ENCODE measurements at regions not wholly inside any gene's neighbourhood (a gene's known extent, or its start where the extent isn't known, plus 50 kb on each side); places are given as distances from the start of the nearest gene placed in this dataset.
"Not testable (repeated sequence)": the region's sequence is repeated elsewhere in the genome, so short reads cannot be mapped to it uniquely, and the experiment has no call there.

DNA sequence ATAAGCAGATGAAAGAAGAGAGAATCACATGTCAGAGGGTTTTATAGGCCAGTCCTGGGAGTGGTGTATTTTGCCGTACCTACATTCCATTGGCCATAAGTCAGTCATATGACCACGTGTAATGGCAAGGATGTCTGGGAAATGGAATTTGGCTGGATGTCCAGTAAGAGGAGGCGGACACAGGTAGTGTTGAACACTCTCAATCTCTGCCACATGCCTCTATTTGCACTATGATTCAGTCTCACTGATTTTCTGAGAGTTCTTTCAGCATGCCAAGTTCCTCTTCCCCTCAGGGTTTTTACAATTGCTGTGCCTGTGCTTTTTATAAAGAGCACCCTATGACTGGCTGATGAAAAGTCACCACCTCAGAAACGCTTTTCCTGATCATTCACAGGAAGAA, 164.2 kb upstream of the GPR101 start:
- DNase-seq (ENCODE audit: low read depth), result no peak

DNA sequence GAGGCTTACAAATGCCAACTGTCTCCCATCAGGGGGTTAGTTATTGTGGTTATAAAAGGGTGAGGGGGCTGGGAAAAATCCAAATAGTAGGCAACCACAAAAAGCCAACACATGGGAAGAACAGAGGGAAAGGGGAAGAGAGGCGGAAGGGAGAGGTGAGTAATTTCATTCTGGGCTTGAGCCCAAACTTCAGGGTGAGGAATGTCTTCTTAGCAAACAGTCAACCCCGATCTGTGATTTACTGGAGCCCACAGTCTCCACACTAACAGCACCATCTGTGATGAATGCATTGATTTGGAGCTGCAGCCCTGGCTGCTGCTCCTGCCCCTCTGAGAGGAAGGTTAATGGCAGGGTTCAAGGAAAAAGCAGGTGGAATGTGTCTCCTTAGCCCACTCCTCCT, 162.2 kb upstream of the GPR101 start:
- peak; percentile 3 for DNase-seq (ENCODE audit: low read depth)

DNA sequence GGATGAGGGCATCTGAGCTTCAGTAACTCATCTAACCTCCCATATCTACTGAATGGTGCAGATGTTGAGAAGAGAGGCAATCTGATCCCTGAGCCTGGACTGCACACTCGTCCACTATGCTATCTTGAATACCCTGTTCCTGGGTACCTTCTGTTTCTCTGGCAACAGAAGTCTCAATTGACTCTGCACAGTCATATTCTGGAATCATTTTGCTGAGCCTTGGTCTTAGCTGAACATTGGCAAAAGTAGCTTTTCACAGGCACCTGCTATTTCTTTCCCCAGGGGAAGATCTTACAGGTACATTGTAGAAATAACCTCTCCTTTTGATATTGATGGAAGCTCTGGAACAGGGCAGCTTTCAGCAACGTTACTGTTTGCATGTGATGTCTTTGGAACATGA, 161.5 kb upstream of the GPR101 start:
- no peak for DNase-seq (ENCODE audit: low read depth)

DNA sequence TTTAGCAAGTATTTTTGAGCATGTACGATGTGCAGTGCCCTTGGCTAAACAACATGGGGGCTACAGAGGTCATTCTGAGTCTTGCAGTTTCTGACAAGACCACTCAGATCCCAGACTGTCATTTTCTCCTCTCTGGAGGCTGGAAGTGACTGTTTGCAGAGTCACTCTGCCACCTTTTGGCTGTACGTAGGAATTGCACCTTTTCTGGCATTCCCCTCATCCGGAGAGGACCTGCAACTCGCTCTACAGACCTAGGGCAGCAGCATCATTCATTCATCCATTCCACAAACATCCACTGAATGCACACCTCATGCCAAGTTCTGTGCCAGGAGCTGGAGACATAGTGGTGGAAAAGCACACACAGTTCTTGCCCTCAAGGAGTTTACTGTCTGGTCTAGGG, 160.4 kb upstream of the GPR101 start:
- peak; percentile 1 for DNase-seq (ENCODE audit: low read depth)

DNA sequence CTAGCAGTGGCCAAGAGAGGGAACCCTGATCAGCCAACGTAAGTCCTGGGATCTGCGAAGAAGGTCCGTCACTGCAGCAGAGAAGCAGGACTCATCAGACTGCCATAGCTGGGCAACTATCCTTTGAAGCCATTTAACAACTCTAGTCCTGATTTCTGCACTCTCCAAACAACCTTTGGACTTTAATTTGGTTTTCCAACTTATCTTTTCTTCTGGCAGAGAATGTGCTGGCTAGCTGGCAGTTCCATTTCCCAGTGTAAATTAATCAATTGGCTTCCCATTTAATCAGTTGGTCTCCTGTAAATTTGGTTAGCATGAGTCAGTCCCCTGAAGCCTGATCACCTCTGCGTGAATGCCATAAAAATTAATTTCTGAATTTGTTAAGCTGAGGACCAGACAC, 153.7 kb upstream of the GPR101 start:
- DNase-seq (ENCODE audit: low read depth), result no peak

GRCh38 chrX:137178392-137178791, 144.6 kb upstream of the GPR101 start:
- DNase-seq (ENCODE audit: low read depth), result no peak

GRCh38 chrX:137172317-137172948, 138.6 kb upstream of the GPR101 start:
- DNase-seq (ENCODE audit: low read depth), result no peak

- DNase-seq (ENCODE audit: low read depth), result no peak
Measured at GRCh38 chrX:137171626-137172025, 137.8 kb upstream of the GPR101 start.

GRCh38 chrX:137166591-137166990, 132.8 kb upstream of the GPR101 start:
- DNase-seq (ENCODE audit: low read depth), result no peak

DNA sequence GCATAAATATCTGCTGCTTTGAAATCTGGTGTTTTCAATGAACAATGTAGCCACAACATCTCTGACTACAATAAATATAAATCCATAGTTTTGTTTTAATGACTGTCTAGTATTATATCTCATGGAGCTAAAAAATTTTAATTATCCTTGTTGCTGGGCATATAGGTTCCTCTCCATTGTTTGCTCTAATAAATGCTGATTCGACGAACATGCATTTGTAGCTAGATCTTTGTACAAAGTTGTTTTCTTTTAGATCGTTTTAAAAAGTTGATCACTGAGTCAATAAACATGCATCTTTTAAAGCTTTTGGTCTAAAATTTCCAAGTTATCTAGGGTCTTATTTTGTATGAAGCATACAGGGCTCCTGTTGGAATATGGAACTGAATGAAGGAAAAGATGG, 130.5 kb upstream of the GPR101 start:
- DNase-seq (ENCODE audit: low read depth), result no peak

DNA sequence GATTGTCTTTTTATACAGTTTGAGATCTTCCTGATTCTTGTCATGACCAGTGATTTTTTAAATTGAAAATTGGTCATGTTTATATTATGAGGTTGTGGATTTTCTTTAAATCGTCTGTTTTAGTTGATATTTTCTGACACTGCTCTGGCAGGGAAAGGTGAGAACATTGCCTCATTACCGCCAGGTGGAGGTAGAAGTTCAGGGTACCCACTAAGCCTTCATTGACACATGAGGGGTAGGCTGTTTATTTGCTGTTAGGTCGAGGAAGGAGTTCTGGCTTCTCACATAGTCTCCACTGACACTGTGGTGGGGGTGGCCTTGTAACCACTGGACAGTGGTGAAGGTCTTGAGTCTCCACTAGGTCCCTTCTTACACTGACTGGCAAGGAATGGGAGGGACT, 117.6 kb upstream of the GPR101 start:
- DNase-seq (ENCODE audit: low read depth), result no peak

DNA sequence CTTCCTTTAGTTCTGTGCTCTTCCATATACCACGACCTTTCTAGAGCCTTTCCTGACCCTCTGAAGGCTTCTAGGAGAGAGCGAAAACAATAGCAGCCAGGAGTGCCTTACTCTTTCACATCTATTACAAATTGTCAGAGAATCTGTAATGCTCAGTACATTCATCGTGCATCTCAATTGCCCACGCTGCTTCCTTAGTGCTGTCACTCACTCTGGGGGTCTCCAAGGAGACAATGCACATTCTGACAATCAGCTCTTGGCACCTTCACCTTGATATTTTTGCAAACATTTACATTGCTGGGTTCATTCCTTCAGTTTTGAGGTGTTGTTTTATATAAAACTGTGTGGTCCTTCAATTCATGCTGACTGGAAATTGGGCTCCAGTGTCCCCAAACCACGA, 110.1 kb upstream of the GPR101 start:
- no peak for DNase-seq (ENCODE audit: low read depth)

DNA sequence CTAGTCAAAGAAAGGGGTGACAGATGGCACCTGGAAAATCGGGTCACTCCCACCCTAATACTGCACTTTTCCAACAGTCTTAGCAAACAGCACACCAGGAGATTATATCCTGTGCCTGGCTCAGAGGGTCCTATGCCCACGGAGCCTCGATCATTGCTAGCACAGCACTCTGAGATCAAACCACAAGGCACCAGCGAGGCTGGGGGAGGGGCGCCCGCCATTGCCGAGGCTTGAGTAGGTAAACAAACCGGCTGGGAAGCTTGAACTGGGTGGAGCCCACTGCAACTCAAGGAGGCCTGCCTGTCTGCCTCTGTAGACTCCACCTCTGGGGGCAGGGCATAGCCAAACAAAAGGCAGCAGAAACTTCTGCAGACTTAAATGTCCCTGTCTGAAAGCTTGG, 88.9 kb upstream of the GPR101 start:
- not testable (repeated sequence) for DNase-seq (ENCODE audit: low read depth)

DNA sequence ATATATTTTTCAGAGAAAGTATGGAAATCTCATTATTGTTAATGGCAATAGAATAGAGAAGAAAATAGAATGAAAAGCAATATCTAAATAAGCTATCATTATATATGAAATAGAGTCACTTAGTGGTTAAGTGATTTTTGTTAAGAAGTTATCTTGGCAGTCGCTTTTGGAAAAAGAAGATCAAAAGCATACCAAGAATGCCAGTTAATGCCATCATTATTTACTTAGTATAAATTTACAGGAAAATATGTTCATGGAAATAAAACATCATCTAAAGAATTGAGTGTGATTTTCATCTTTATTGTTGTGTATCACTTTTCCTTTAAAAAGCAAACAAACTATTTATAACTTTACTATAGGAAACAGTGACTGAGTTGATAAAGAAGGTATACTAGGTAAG, 85.3 kb upstream of the GPR101 start:
- no peak for DNase-seq (ENCODE audit: low read depth)

DNA sequence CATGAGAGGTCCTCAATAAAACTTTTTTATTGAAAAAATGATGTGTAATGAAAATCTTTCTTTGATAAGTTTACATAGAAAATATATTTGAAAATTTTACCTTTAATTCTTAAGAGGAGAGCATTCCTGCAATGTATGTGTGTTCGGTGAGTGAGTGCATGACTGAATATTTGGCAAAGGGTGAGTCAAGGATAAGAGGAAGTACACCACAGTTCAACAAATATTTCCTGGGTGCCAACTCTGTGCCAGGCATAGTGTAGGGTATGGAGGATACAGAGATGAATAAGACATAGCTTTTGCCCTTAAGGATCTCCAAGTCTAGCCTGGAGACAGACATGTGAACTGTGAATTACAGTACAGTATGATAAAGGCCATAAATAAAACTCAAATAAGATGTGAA, 84.7 kb upstream of the GPR101 start:
- no peak for DNase-seq (ENCODE audit: low read depth)

GRCh38 chrX:137118136-137118535, 84.3 kb upstream of the GPR101 start:
- no peak for DNase-seq (ENCODE audit: low read depth)

DNA sequence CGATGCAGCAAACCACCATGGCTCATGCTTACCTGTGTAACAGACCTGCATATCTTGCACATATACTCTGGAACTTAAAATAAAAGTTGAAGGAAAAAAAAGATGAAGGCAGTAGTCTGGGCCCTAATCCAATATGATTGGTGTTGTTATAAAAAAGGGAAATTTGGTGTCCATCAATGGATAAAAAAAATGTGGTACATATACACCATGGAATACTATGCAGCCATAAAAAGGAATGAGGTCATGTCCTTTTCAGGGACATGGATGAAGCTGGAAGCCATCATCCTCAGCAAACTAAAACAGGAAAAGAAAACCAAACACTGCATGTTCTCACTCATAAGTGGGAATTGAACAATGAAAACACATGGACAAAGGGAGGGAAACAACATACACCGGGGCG, 74.1 kb upstream of the GPR101 start:
- not testable (repeated sequence) for DNase-seq (ENCODE audit: low read depth)

DNA sequence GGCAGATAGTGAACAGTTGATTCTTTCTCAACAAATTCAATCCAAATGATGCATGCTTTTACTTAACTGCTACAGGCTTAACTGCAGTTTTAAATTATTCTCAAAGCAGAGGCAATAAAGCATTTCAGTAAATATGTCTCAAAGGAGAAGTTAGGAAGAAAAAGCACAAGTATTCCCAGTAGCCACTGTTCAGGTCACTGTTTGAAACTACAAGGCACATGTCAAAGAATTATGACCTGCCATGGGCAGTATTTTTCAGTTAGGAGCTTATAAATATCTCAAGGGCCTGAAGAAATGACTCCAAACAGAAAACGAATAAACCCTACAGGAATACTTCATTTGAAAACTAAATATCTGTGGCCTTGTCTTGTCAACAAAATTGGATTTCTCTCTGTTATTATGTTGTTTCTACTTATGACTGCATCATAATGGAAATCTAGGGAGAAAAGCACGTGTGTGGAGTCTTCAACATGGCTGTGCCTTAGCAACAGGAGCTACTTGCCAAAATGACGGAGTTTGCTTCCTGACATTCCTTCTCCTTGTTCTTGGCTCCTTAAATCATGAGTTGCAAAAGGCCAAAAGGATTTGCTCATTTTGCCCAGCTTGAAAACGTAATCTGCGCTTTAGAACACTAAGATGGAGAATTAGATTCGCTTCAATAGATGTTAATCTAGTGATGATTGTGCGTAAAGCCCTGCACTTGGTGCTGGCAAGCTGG, 67.6 kb upstream of the GPR101 start:
- no peak for DNase-seq (ENCODE audit: low read depth)

Measured in RPMI7951 (cell line).